H9 (cell line): ENCODE measurements at regions not wholly inside any gene's neighbourhood (a gene's known extent, or its start where the extent isn't known, plus 50 kb on each side); places are given as distances from the start of the nearest gene placed in this dataset.

Source experiments
- DNase-seq: peaks from one replicate; pipeline ENCODE4 v3.0.0-alpha.2; 2017
- H2AFZ ChIP-seq: one replicate; pipeline ENCODE4 v1.6.1; 2013; ENCODE audit warnings: mild to moderate bottlenecking, low read length, control low read depth, moderate library complexity
- H2AK5ac ChIP-seq: 2 replicates; pipeline ENCODE4 v1.6.1; 2013; ENCODE audit warnings: low read length, control low read depth, mixed read lengths; ENCODE audit not compliant: insufficient read length
- H2BK120ac ChIP-seq: one replicate; pipeline ENCODE4 v1.6.1; 2013; ENCODE audit warnings: low read depth, mild to moderate bottlenecking, low read length, control low read depth, inconsistent platforms; ENCODE audit not compliant: poor library complexity, severe bottlenecking
- H2BK12ac ChIP-seq: 2 replicates; pipeline ENCODE4 v1.6.1; 2013; ENCODE audit warnings: low read length, control low read depth, mixed read lengths, low read depth; ENCODE audit not compliant: insufficient read length
- H2BK15ac ChIP-seq: 2 replicates; pipeline ENCODE4 v1.6.1; 2013; ENCODE audit warnings: low read depth, low read length, control low read depth
- H2BK20ac ChIP-seq: one replicate; pipeline ENCODE4 v1.6.1; 2013; ENCODE audit warnings: low read depth, mild to moderate bottlenecking, low read length, control low read depth, inconsistent platforms; ENCODE audit not compliant: poor library complexity, severe bottlenecking
- H2BK5ac ChIP-seq: 2 replicates; pipeline ENCODE4 v1.6.1; 2013; ENCODE audit warnings: low read length, control low read depth, mixed read lengths; ENCODE audit not compliant: insufficient read length
- H3K14ac ChIP-seq: 2 replicates; pipeline ENCODE4 v1.6.1; 2013; ENCODE audit warnings: low read length, control low read depth; ENCODE audit not compliant: insufficient read depth
- H3K18ac ChIP-seq: 2 replicates; pipeline ENCODE4 v1.6.1; 2013; ENCODE audit warnings: low read depth, mild to moderate bottlenecking, mixed read lengths, low read length, control low read depth; ENCODE audit not compliant: insufficient read length
- H3K23ac ChIP-seq: 2 replicates; pipeline ENCODE4 v1.6.1; 2013; ENCODE audit warnings: low read length, control low read depth, mixed read lengths, low read depth; ENCODE audit not compliant: insufficient read length
- H3K23me2 ChIP-seq: 2 replicates; pipeline ENCODE4 v1.6.1; 2013; ENCODE audit warnings: low read depth, mild to moderate bottlenecking, mixed read lengths, low read length, control low read depth; ENCODE audit not compliant: insufficient read length, poor library complexity, severe bottlenecking
- H3K27ac ChIP-seq: 2 replicates; pipeline ENCODE4 v1.5.1; 2013; ENCODE audit warnings: low read length, control low read depth, mixed read lengths, low read depth; ENCODE audit not compliant: insufficient read length
- H3K27me3 ChIP-seq: 2 replicates; pipeline ENCODE4 v1.6.1; 2013; ENCODE audit warnings: low read length, control low read depth, inconsistent platforms; ENCODE audit not compliant: insufficient read depth
- H3K4ac ChIP-seq: 2 replicates; pipeline ENCODE4 v1.6.1; 2013; ENCODE audit warnings: low read depth, mild to moderate bottlenecking, control low read depth, inconsistent platforms, low read length, moderate library complexity
- H3K4me1 ChIP-seq: 2 replicates; pipeline ENCODE4 v1.6.1; 2013; ENCODE audit warnings: low read length, control low read depth, inconsistent platforms; ENCODE audit not compliant: insufficient read depth
- H3K4me2 ChIP-seq: 2 replicates; pipeline ENCODE4 v1.6.1; 2013; ENCODE audit warnings: low read length, control low read depth, mixed read lengths; ENCODE audit not compliant: insufficient read length, insufficient read depth
- H3K56ac ChIP-seq: 2 replicates; pipeline ENCODE4 v1.6.1; 2013; ENCODE audit warnings: low read depth, mild to moderate bottlenecking, mixed read lengths, low read length, control low read depth; ENCODE audit not compliant: insufficient read length
- H3K79me1 ChIP-seq: 2 replicates; pipeline ENCODE4 v1.6.1; 2013; ENCODE audit warnings: low read depth, mild to moderate bottlenecking, moderate library complexity, low read length, control low read depth, inconsistent platforms; ENCODE audit not compliant: insufficient read depth, poor library complexity, severe bottlenecking
- H3K79me2 ChIP-seq: 2 replicates; pipeline ENCODE4 v1.6.1; 2013; ENCODE audit warnings: low read length, control low read depth, inconsistent platforms; ENCODE audit not compliant: insufficient read depth
- H3K9ac ChIP-seq: 2 replicates; pipeline ENCODE4 v1.6.1; 2013; ENCODE audit warnings: low read length, control low read depth, mixed read lengths; ENCODE audit not compliant: insufficient read length; ENCODE audit errors: extremely low read depth
- H3K9me3 ChIP-seq: one replicate; pipeline ENCODE4 v1.6.1; 2013; ENCODE audit warnings: low read depth, low read length, inconsistent platforms; ENCODE audit not compliant: control insufficient read depth
- H3T11ph ChIP-seq: one replicate; pipeline ENCODE4 v1.6.1; 2013; ENCODE audit warnings: mild to moderate bottlenecking, low read length, control low read depth, inconsistent platforms
- H4K20me1 ChIP-seq: one replicate; pipeline ENCODE4 v1.6.1; 2013; ENCODE audit not compliant: control insufficient read depth, insufficient read length, insufficient read depth
- H4K5ac ChIP-seq: 2 replicates; pipeline ENCODE4 v1.6.1; 2013; ENCODE audit warnings: low read depth, mild to moderate bottlenecking, mixed read lengths, low read length, control low read depth; ENCODE audit not compliant: insufficient read length
- H4K8ac ChIP-seq: replicated peaks from 2 replicates; pipeline ENCODE4 v1.6.1; 2013; ENCODE audit warnings: low read length, control low read depth, mixed read lengths, low read depth; ENCODE audit not compliant: insufficient read length
- H4K91ac ChIP-seq: 2 replicates; pipeline ENCODE4 v1.6.1; 2013; ENCODE audit warnings: low read depth, mild to moderate bottlenecking, moderate library complexity, mixed read lengths, low read length, control low read depth; ENCODE audit not compliant: insufficient read length
- H3K27ac Mint-ChIP-seq, 3 experiments: 2 replicates in 2 of 3; 3 replicates in 1 of 3; pipeline ENCODE4 v1.8.0; 2020 to 2021; ENCODE audit warnings: mixed read lengths in 3 of 3, mild to moderate bottlenecking in 1 of 3, moderate library complexity in 1 of 3
- H3K27me3 Mint-ChIP-seq: 2 replicates; pipeline ENCODE4 v1.8.0; 2021; ENCODE audit warnings: low read depth, mild to moderate bottlenecking, moderate library complexity, mixed read lengths
- H3K36me3 Mint-ChIP-seq, 3 experiments: 2 replicates in 2 of 3; 3 replicates in 1 of 3; pipeline ENCODE4 v1.8.0; 2020 to 2021; ENCODE audit warnings: low read depth in 3 of 3, mixed read lengths in 3 of 3; ENCODE audit not compliant: insufficient read depth in 1 of 3
- H3K4me1 Mint-ChIP-seq, 2 experiments: 2 replicates each; pipeline ENCODE4 v1.8.0; 2020; ENCODE audit warnings: mixed read lengths in 2 of 2
- H3K4me3 Mint-ChIP-seq, 2 experiments: 2 replicates in 1 of 2; 3 replicates in 1 of 2; pipeline ENCODE4 v1.8.0; 2020 to 2021; ENCODE audit warnings: mild to moderate bottlenecking in 2 of 2, mixed read lengths in 2 of 2, moderate library complexity in 1 of 2
- H3K9me3 Mint-ChIP-seq, 2 experiments: 2 replicates in 1 of 2; 3 replicates in 1 of 2; pipeline ENCODE4 v1.8.0; 2020; ENCODE audit warnings: mild to moderate bottlenecking in 2 of 2, mixed read lengths in 2 of 2, moderate library complexity in 1 of 2
- WGBS: extraction: QIAGEN DNeasy Blood & Tissue Kit; methylation state at CpG from one replicate; pipeline ENCODE4 v1.1.7; 2013; ENCODE audit warnings: missing lambda C conversion rate, low lambda C conversion rate, mixed read lengths; ENCODE audit not compliant: insufficient read length; ENCODE audit errors: extremely low coverage; 5-methylcytosine and 5-hydroxymethylcytosine counted together
- TF ChIP-seq, protein P1 (sequence below): fragments of 200-600 bp; sonication (generic); conservative IDR thresholded peaks from 3 replicates; pipeline ENCODE4 v1.8.0; 2021; ENCODE audit warnings: antibody characterized with exemption, mild to moderate bottlenecking

DNA sequence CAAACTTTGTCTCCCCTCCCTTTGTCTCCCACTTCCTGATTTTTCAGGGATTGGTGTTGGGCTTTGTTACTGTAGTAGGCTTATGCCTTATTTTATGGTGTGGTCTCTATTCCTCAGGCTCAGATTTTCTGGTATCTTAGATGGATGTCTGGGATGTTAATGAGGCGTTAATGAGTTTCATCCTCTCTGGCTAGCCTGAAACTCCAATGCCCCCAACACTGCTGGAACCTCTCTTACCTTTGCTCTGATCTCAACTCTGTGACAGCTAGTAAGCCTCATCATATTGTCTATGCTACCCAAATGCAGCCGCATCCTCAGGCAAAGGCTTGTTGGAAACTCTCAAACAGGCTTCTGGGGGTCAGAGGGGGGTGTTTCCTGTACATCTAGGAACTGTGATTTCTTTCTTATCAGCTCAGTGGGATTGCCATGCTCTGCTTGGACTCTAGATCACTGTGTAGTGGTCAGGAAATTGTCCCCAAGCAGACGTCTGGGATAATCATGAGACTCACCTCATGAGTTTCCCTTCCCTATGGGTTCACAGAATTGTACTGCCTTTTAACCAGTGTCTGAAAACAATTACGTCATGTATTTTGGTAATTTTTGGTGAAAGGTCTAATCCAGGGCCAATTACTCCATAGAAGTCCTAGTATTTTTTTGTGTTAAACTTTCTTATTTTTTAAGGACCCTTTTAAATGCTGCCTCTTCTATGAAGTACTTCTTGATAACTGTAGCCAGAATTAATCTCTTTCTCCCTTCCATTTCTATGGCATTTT is 88.8 kb upstream of the TRPC7 start:
- H3K4me3 Mint-ChIP-seq = no peak overlapping the region
- H4K8ac ChIP-seq = no peak overlapping the region
- no peak overlapping the region for H3K27ac ChIP-seq
- no peaks in the 10 kb centered on the region for H3K27me3 ChIP-seq
- H3K4me1 ChIP-seq = no peaks in the 10 kb centered on the region
- no peak overlapping the region for H2BK5ac ChIP-seq
- H2BK15ac ChIP-seq = no peak overlapping the region
- H3K14ac ChIP-seq = no peak overlapping the region
- H2BK120ac ChIP-seq = no peak overlapping the region
- H3K56ac ChIP-seq = no peak overlapping the region
- H3K23ac ChIP-seq = no peak overlapping the region
- TF ChIP-seq, protein P1, sequence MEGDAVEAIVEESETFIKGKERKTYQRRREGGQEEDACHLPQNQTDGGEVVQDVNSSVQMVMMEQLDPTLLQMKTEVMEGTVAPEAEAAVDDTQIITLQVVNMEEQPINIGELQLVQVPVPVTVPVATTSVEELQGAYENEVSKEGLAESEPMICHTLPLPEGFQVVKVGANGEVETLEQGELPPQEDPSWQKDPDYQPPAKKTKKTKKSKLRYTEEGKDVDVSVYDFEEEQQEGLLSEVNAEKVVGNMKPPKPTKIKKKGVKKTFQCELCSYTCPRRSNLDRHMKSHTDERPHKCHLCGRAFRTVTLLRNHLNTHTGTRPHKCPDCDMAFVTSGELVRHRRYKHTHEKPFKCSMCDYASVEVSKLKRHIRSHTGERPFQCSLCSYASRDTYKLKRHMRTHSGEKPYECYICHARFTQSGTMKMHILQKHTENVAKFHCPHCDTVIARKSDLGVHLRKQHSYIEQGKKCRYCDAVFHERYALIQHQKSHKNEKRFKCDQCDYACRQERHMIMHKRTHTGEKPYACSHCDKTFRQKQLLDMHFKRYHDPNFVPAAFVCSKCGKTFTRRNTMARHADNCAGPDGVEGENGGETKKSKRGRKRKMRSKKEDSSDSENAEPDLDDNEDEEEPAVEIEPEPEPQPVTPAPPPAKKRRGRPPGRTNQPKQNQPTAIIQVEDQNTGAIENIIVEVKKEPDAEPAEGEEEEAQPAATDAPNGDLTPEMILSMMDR = no peak
- H3K27me3 Mint-ChIP-seq = no peaks in the 10 kb centered on the region
- no peak overlapping the region for H2AK5ac ChIP-seq
- no peak overlapping the region for H2AFZ ChIP-seq
- no peak overlapping the region for H3K9ac ChIP-seq
- H2BK12ac ChIP-seq = no peak overlapping the region
- H3K23me2 ChIP-seq = no peaks in the 10 kb centered on the region
- peaks cover 0 to 6% of the 10 kb centered on the region in 2 experiments; a peak in 2 of 4 replicates for H3K4me1 Mint-ChIP-seq
- no CpG with 5 or more reads among the region's 4 CpGs for WGBS
- no peak overlapping the region for H2BK20ac ChIP-seq
- H3K4me2 ChIP-seq = no peak overlapping the region
- no peaks in the 10 kb centered on the region for H3K79me2 ChIP-seq
- no peaks in the 10 kb centered on the region for H4K20me1 ChIP-seq
- no peak overlapping the region for H3K18ac ChIP-seq
- H4K91ac ChIP-seq = no peak overlapping the region
- no peak overlapping the region for H4K5ac ChIP-seq
- H3K4ac ChIP-seq = no peak overlapping the region
- peaks cover 5% of the 10 kb centered on the region in 2 experiments for H3K9me3 Mint-ChIP-seq
- H3K36me3 Mint-ChIP-seq = peaks cover 0 to 9% (median 2%) of the 10 kb centered on the region in 3 experiments; a peak in 4 of 7 replicates
- no peak overlapping the region for H3T11ph ChIP-seq
- H3K79me1 ChIP-seq = no peaks in the 10 kb centered on the region
- H3K9me3 ChIP-seq = no peaks in the 10 kb centered on the region
- H3K27ac Mint-ChIP-seq = no peak overlapping the region
- no peak for DNase-seq
